GM19023 (cell line): ENCODE measurements at regions not wholly inside any gene's neighbourhood (a gene's known extent, or its start where the extent isn't known, plus 50 kb on each side); places are given as distances from the start of the nearest gene placed in this dataset.

Source experiments
- ATAC-seq: cut with Tn5 transposase; IDR thresholded peaks from one replicate; pipeline ENCODE4 v1.9.1; 2021; ENCODE audit warnings: mild to moderate bottlenecking, moderate library complexity; ENCODE audit not compliant: unreplicated experiment

DNA sequence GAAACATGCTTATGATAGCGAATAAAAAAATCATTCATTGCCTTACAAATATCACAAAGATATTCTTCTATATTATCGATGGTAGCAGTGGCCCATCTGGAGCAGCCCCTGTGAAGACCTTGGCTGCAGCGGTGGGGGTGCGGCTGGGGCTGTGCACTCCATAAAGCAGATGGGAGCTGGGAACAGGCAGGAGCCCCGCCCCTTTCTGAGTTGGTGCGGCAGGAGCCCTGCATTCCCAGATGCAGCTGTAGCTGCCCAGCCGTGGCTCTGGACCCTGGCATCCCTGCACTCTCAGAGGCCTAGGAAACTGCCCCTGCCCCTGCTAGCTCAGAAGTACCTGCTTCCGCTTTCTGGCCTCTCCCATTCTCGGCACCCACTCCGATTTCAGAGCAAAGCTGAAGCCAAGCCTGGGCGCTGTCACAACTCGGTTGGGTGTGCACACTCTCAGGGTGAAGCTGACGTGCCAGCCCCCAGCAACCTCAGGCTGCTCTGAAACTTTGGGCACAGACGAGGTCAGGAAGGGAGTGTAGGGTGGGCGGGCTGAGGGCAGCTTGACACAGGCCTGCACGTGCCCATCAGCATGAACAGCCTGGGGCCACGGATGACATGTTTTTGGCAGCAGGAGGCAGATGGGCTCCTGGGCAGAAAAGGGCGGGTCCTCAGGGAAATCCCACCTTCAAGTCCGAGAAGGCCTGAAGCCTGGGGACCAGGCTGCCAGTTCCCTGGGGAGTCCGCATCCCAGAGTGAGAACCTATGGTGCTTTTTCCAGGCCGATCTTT lies 1440.8 kb upstream of the ACO1 start:
- no peak for ATAC-seq

DNA sequence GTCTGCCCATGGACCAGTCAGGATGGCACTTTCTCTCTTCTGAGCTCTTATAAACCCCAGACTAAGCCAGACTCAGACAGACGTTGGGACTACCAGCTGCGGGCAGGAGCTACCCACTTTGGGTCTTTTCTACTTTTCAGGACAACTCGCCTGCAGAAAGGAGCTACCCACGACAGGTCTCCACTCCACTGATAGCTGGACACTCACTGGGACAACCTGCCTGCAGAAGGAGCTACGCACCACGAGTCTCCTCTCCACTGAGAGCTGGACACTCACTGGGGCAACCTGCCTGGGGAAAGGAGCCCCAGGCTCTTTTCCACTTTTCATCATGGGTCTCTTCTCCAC lies 1440.2 kb upstream of the ACO1 start:
- no peak for ATAC-seq

GRCh38 chr9:30944741-30945280 lies 1439.6 kb upstream of the ACO1 start:
- no peak for ATAC-seq

DNA sequence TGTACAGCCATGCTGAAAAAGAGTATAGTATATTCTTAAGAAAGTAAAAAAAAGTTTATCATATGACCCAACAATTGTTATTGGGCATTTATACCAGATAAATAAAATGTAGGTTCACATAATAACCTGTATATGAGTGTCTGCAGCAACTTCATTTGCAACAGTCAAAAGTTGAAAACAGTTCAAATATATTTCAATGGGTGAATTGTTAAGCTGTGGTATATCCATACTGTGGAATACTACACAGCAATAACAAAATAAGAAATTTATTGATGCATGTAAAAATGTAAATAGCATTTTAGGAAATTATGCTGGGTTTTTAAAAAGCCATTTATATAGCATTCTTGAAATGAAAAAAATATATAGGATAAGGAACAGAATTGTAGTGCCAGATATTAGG lies 1420.1 kb upstream of the ACO1 start:
- ATAC-seq: no peak

DNA sequence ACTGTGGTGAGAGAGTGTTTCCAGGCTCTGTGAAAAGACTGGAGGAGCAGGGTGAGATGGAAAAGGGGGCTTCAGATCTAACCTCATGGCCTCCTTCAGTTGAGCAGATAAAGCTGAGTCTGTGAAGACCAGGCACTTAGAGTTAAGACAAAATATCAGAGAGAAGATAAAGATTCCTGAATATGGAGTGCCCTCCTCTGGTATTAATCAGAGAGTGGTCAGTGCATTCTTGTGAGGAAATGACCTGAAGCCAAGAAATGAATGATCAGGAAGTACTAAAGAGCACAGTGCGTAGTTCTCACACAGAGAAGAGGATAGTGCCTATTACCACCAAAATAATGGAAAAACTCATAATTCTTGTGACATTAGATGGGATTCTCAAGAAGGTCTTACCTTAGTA lies 1417.0 kb upstream of the ACO1 start:
- no peak for ATAC-seq

DNA sequence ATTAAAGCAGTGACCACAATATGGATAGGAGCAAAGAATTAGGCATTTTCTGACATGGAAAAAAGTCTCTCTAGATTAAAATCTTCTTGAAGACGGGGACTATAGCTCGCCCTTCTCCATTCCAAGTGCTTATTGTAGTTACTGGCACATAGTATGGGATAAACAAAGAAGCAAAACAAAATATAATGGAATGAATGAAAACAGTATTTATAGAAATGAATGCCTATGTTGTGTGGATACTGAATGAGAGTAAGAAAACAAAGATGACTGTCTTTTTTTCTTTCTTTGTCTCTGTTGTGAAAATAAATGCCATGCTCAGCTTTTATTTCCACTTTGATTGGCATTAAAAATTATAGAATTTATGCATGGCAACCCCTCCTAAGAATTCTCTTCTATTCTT lies 1414.3 kb upstream of the ACO1 start:
- ATAC-seq: no peak

GRCh38 chr9:30970812-30971211 lies 1413.6 kb upstream of the ACO1 start:
- ATAC-seq: no peak

GRCh38 chr9:30972654-30973053 lies 1411.8 kb upstream of the ACO1 start:
- ATAC-seq: no peak

DNA sequence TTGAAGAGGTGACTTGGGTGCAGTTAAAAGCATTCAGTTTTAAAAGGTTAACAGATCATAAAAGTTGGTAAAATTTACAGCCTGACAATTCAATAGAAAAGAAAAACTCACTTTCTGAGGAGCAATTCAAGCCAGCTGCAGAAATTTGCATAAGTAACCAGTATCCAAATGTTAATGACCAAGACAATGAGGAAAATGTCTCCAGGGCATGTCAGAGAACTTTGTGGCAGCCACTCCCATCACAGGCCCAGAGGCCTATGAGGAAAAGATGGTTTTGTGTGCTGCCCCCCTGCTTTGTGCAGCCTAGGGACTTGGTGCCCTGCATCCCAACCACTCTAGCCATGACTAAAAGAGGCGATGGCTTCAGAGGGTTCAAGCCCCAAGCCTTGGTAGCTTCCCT lies 1406.5 kb upstream of the ACO1 start:
- ATAC-seq: no peak

DNA sequence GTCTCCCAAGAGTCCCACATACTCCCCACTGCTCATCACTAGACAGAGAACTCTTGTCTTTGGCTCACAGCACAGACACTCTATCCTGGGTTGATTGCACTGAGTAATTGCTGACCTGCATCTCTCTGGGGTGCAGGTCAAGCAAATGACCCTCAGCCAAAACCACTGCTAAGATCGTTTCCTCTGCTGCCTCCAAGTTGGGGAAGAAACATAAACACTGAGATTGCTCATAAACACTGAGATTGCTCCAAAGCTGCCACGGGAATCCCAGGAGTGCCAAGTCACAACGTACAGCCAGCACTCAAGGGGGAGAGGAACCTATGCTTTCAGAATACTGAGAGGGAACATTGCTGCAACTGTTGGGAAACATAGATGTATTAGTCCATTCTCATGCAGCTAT lies 1402.1 kb upstream of the ACO1 start:
- ATAC-seq: no peak

- no peak for ATAC-seq
Observed at GRCh38 chr9:30995956-30996738, 1388.3 kb upstream of the ACO1 start.

GRCh38 chr9:30996761-30997160 lies 1387.7 kb upstream of the ACO1 start:
- no peak for ATAC-seq

GRCh38 chr9:30997291-30997690 lies 1387.2 kb upstream of the ACO1 start:
- no peak for ATAC-seq

DNA sequence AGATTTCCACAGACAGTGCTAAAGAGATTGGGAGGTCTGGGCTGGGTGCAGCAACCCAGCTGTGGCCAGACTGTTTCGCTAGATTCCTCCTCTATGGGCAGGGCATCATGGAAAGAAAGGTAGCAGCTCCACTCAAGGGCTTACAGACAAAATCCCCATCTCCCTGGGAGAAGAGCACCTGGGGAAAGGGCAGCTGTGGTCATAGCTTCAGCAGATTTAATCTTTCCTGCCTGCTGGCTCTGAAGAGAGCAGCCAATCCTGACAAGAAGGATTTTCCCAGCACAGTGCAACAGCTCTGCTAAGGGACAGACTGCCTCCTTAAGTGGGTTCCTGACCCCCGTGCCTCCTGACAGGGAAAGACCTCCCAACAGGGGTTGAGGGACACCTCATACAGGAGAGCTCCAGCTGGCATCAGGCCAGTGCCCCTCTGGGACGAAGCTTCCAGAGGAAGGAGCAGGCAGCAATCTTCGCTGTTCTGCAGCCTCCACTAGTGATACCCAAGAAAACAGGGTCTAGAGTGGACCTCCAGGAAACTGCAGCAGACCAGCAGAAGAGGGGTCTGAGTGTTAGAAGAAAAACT lies 1379.3 kb upstream of the ACO1 start:
- ATAC-seq: no peak

DNA sequence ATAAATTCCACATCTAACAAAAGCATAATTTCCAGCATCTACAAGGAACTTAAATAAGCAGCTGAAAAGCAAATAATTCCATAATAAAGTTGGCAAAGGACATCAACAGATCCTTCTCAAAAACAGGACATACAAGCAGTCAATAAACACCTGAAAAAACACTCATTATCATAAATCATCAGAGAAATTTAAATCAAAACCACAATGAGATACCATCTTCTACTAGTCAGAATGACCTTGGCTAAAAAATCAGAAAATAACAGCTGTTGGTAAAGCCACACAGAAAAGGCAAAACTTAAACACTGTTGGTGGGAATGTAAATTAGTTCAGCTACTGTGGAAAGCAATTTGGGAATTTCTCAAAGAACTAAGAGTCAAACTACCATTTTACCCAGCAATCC lies 1371.1 kb upstream of the ACO1 start:
- ATAC-seq: no peak

DNA sequence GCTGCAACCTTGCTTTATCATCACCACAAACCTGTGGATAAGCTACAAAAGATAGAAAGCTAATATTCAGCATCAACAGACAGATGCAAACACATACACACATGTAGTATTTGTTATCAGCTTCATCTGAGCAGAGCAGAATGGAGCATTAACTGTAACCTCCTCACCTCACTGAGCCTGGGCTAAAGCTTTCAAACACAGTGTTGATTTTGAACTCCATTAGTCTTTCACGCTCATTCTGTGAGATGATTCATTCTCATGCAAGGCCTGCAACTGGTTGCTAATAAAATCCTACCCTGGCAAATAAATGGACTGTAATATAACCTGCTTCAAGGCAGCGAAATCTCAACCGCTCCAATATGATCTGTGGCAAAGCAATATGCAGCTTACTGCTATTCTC lies 1360.6 kb upstream of the ACO1 start:
- ATAC-seq: no peak

- ATAC-seq: no peak
Observed at GRCh38 chr9:31027678-31028077, 1356.8 kb upstream of the ACO1 start.

DNA sequence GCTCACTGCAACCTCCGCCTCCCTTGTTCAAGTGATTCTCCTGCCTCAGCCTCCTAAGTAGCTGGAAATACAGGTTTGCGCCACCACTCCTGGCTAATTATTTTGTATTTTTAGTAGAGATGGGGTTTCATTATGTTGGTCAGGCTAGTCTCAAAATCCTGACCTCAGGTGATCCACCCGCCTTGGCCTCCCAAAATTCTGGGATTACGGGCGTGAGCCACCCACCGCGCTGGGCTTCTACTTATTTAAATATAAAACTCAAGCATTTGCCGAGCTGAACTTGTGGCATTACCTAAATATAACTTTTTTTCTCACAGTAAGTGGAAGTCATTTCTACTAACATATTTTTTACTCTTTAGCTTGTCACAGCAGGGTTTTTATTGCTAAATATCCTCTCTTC lies 1356.3 kb upstream of the ACO1 start:
- no peak for ATAC-seq

GRCh38 chr9:31030741-31031202 lies 1353.7 kb upstream of the ACO1 start:
- ATAC-seq: no peak

- ATAC-seq: no peak
Observed at GRCh38 chr9:31032206-31032605, 1352.2 kb upstream of the ACO1 start.

DNA sequence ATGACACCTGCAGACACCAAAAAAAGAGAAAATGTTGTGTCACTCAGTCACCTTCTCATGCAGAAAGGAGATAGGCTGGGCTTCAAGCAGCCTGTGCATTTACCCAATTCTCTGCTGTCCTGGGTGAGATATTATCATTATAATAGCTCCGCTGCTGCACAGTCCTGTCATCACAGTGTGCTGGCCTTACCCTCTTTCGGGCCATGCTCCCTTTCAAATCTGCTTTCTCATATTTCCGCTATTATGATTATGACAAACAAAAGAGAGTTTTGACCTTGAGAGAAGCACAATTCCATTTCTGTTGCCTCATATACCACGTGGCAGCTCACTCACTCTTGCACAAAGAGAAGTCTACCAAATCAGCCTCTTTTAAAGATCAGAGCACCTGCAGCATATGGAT lies 1350.1 kb upstream of the ACO1 start:
- ATAC-seq: no peak

DNA sequence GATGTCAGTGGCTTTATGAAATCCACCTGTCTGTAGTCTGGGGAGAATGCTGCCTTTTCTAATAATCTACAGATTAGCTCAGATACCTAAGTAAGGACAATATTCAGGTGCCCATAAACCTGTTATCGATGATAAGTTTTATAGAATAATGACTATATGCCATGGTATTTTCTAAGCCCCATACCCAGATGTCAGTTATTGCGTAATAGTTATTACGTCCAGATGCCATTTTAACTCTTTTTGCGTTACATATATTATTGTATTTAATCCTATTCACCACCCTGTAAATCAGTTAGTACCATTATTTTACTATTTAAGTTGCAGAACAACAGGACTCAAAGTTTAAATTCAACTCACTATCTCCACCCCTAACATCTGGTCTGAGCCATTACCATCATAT lies 1343.9 kb upstream of the ACO1 start:
- no peak for ATAC-seq
